Jurkat, Clone E6-1 (cell line): ENCODE measurements at regions not wholly inside any gene's neighbourhood (a gene's known extent, or its start where the extent isn't known, plus 50 kb on each side); places are given as distances from the start of the nearest gene placed in this dataset.
A peak's percentile ranks its signal among the peaks of the same experiment; 100 is the strongest.
"Not testable (repeated sequence)": the region's sequence is repeated elsewhere in the genome, so short reads cannot be mapped to it uniquely, and the experiment has no call there.

Source experiments
- DNase-seq: peaks from one replicate; pipeline ENCODE4 v3.0.0-alpha.2; 2011; ENCODE audit warnings: low read depth, low spot score
- H3K4me3 ChIP-seq: 2 replicates; pipeline ENCODE4 v1.5.1; 2011; ENCODE audit warnings: mild to moderate bottlenecking, low read length, control low read depth, moderate library complexity

GRCh38 chr4:81606801-81607501, 135.2 kb upstream of the RASGEF1B start:
- H3K4me3 ChIP-seq: no peak overlapping the region

GRCh38 chr4:81606166-81606565, 134.5 kb upstream of the RASGEF1B start:
- no peak overlapping the region for H3K4me3 ChIP-seq
- DNase-seq: no peak

More at GRCh38 chr4:81606801-81607501, 135.2 kb upstream of the RASGEF1B start:
- DNase-seq: no peak

GRCh38 chr4:81605271-81605670, 133.6 kb upstream of the RASGEF1B start:
- peak; percentile 32 for DNase-seq
- no peak overlapping the region for H3K4me3 ChIP-seq

- no peak for DNase-seq
- no peak overlapping the region for H3K4me3 ChIP-seq
Observed at GRCh38 chr4:81604683-81605218, 133.0 kb upstream of the RASGEF1B start.

GRCh38 chr4:81602854-81603253, 131.1 kb upstream of the RASGEF1B start:
- H3K4me3 ChIP-seq: no peak overlapping the region
- DNase-seq: no peak

- DNase-seq: no peak
- no peak overlapping the region for H3K4me3 ChIP-seq
Observed at GRCh38 chr4:81601358-81601694, 129.6 kb upstream of the RASGEF1B start.

GRCh38 chr4:81600520-81601357, 129.0 kb upstream of the RASGEF1B start:
- DNase-seq: no peak
- H3K4me3 ChIP-seq: no peak overlapping the region

- H3K4me3 ChIP-seq: no peak overlapping the region
- no peak for DNase-seq
Observed at GRCh38 chr4:81599742-81600380, 128.2 kb upstream of the RASGEF1B start.

- DNase-seq: no peak
Observed at GRCh38 chr4:81595798-81596610, 124.3 kb upstream of the RASGEF1B start.

GRCh38 chr4:81595287-81595686, 123.6 kb upstream of the RASGEF1B start:
- no peak overlapping the region for H3K4me3 ChIP-seq
- DNase-seq: no peak

More at GRCh38 chr4:81595798-81596610, 124.3 kb upstream of the RASGEF1B start:
- no peak overlapping the region for H3K4me3 ChIP-seq

GRCh38 chr4:81594490-81595159, 122.9 kb upstream of the RASGEF1B start:
- no peak for DNase-seq
- no peak overlapping the region for H3K4me3 ChIP-seq

GRCh38 chr4:81592701-81593100, 121.0 kb upstream of the RASGEF1B start:
- no peak overlapping the region for H3K4me3 ChIP-seq
- no peak for DNase-seq

GRCh38 chr4:81590596-81590995, 118.9 kb upstream of the RASGEF1B start:
- DNase-seq: no peak
- H3K4me3 ChIP-seq: no peak overlapping the region

GRCh38 chr4:81589262-81589661, 117.6 kb upstream of the RASGEF1B start:
- no peak for DNase-seq
- no peak overlapping the region for H3K4me3 ChIP-seq

- no peak overlapping the region for H3K4me3 ChIP-seq
- DNase-seq: no peak
Observed at GRCh38 chr4:81586706-81587105, 115.0 kb upstream of the RASGEF1B start.

- H3K4me3 ChIP-seq, DNase-seq: not testable (repeated sequence)
Observed at GRCh38 chr4:81580994-81581374, 109.3 kb upstream of the RASGEF1B start.

- no peak for DNase-seq
- H3K4me3 ChIP-seq: no peak overlapping the region
Observed at GRCh38 chr4:81580346-81580993, 108.8 kb upstream of the RASGEF1B start.

- H3K4me3 ChIP-seq: no peak overlapping the region
- no peak for DNase-seq
Observed at GRCh38 chr4:81577392-81577791, 105.7 kb upstream of the RASGEF1B start.
